Adrenal gland (tissue), 9 donors: ENCODE measurements at regions not wholly inside any gene's neighbourhood (a gene's known extent, or its start where the extent isn't known, plus 50 kb on each side); places are given as distances from the start of the nearest gene placed in this dataset.

ENCODE experiments used
- DNase-seq, 7 donors: peaks; one replicate each; pipeline ENCODE4 v3.0.0-alpha.2; 2019 to 2020
- H3K27ac ChIP-seq, 5 donors: fragments of 200-600 bp; sonication (generic) in 4 of 5; 1 replicate in 3 of 5; 2 replicates in 2 of 5; pipeline versions ENCODE4 v1.5.1 to v1.8.0; 2016 to 2020; ENCODE audit warnings: mild to moderate bottlenecking in 1 of 5
- H3K27me3 ChIP-seq: fragments of 200-600 bp; 2 replicates; pipeline ENCODE4 v1.8.0; 2021
- H3K36me3 ChIP-seq, 2 donors: fragments of 200-600 bp; replicated peaks in 1 of 2; 1 replicate in 1 of 2; 2 replicates in 1 of 2; pipeline versions ENCODE4 v1.5.1 to v1.8.0; 2018 to 2022
- H3K4me1 ChIP-seq, 2 donors: fragments of 200-600 bp; replicated peaks in 1 of 2; 1 replicate in 1 of 2; 2 replicates in 1 of 2; pipeline versions ENCODE4 v1.5.1 to v1.8.0; 2018 to 2021
- H3K4me3 ChIP-seq, 4 donors: fragments of 200-600 bp; sonication (generic) in 3 of 4; one replicate each; pipeline ENCODE4 v1.5.1; 2016 to 2018
- H3K9me3 ChIP-seq, 3 donors: fragments of 200-600 bp; sonication (generic) in 1 of 3; replicated peaks in 1 of 3; 1 replicate in 2 of 3; 2 replicates in 1 of 3; pipeline versions ENCODE4 v1.5.1 to v1.8.0; 2016 to 2021
- CTCF ChIP-seq, 6 experiments: fragments of 450-650 bp in 4 of 6; fragments of 200-600 bp in 2 of 6; sonication (generic) in 1 of 6; IDR thresholded peaks; 1 replicate in 5 of 6; 2 replicates in 1 of 6; pipeline versions ENCODE4 v1.5.1 to v1.8.0; 2016 to 2021; ENCODE audit warnings: antibody characterized with exemption in 6 of 6, mild to moderate bottlenecking in 2 of 6, moderate library complexity in 1 of 6
- POLR2A ChIP-seq, 2 donors: fragments of 450-650 bp; IDR thresholded peaks; one replicate each; pipeline ENCODE4 v1.6.1; 2017; ENCODE audit warnings: antibody characterized with exemption in 2 of 2, mild to moderate bottlenecking in 2 of 2, moderate library complexity in 1 of 2
- WGBS, 4 donors: extraction: QIAGEN DNeasy Blood & Tissue Kit in 2 of 4; methylation state at CpG; one replicate each; pipeline versions ENCODE4 v1.1.5 to v1.1.7; 2013 to 2017; 5-methylcytosine and 5-hydroxymethylcytosine counted together
- intact Hi-C, 2 donors: fragments of 100-400 bp; cut with DNase I; formaldehyde crosslinking; loops; one replicate each; pipeline versions ENCODE4 v1.14.1 to v1.15.0; 2022 to 2023
- donor health status: healthy with polysubstance abuse.
- donor health status: Bipolar disorder and iron deficiency.
- donor health status: DM: yes; HTN: yes; CAD: no.
- donor health status: DM: no; HTN: no; CAD: no.
- donor health status: DM: no; HTN: no; CAD: no.

- TF ChIP-seq POLR2A (IDR thresholded peaks at IDR 0.05) = no peak
- no peak for TF ChIP-seq CTCF (IDR thresholded peaks at IDR 0.05)
Observed at GRCh38 chr1:29854700-29855276, 618.5 kb downstream of the PTPRU start.

GRCh38 chr1:29853716-29854330 is 617.5 kb downstream of the PTPRU start:
- intact Hi-C loops = loop anchor here in 1 of 2 donors (10.0 kb wide), 1 partner anchor 609 kb away; no protein-coding TSS in a partner anchor
- Histone ChIP-seq H3K27ac (no peak overlapping the region), H3K4me3 (no peak overlapping the region), H3K4me1 (no peaks in the 10 kb centered on the region), H3K9me3 (no peaks in the 10 kb centered on the region), H3K27me3 (no peaks in the 10 kb centered on the region), H3K36me3 (no peaks in the 10 kb centered on the region)
- DNase-seq = no peak
- no peak for TF ChIP-seq CTCF (IDR thresholded peaks at IDR 0.05)
- TF ChIP-seq POLR2A (IDR thresholded peaks at IDR 0.05) = no peak
- 73 to 80% (median 78%) methylated on average over 5 to 10 of the region's 10 CpGs for WGBS, 4 donors

More at GRCh38 chr1:29854700-29855276, 618.5 kb downstream of the PTPRU start:
- Histone ChIP-seq H3K9me3 (no peaks in the 10 kb centered on the region), H3K36me3 (no peaks in the 10 kb centered on the region), H3K27ac (no peak overlapping the region), H3K27me3 (no peaks in the 10 kb centered on the region), H3K4me1 (no peaks in the 10 kb centered on the region), H3K4me3 (no peak overlapping the region)
- no peak for DNase-seq
- WGBS, 4 donors = 68 to 76% (median 70%) methylated on average over 9 of the region's 9 CpGs
- intact Hi-C loops = loop anchor here in 1 of 2 donors (10.0 kb wide), 1 partner anchor 610 kb away; no protein-coding TSS in a partner anchor

- Histone ChIP-seq H3K27me3 (peaks cover 7% of the 10 kb centered on the region), H3K4me3 (no peak overlapping the region), H3K27ac (no peak overlapping the region), H3K9me3 (no peaks in the 10 kb centered on the region), H3K4me1 (no peaks in the 10 kb centered on the region), H3K36me3 (no peaks in the 10 kb centered on the region)
- TF ChIP-seq POLR2A (IDR thresholded peaks at IDR 0.05) (no peak), CTCF (IDR thresholded peaks at IDR 0.05) (no peak)
- DNase-seq = no peak
- intact Hi-C loops = loop anchor here in 1 of 2 donors (10.0 kb wide), 1 partner anchor 607 kb away; no protein-coding TSS in a partner anchor
- WGBS, 4 donors = 82 to 89% (median 86%) methylated on average over 6 to 9 of the region's 9 CpGs
Observed at GRCh38 chr1:29852248-29852647, 615.9 kb downstream of the PTPRU start.

GRCh38 chr1:29851691-29852090 is 615.4 kb downstream of the PTPRU start:
- H3K36me3 ChIP-seq = no peaks in the 10 kb centered on the region
- peaks cover 7% of the 10 kb centered on the region for H3K27me3 ChIP-seq
- 47 to 60% (median 51%) methylated on average over 11 of the region's 11 CpGs for WGBS, 4 donors

More at GRCh38 chr1:29851691-29852090, 615.4 kb downstream of the PTPRU start:
- DNase-seq = no peak
- intact Hi-C loops = loop anchor here in 1 of 2 donors (10.0 kb wide), 1 partner anchor 607 kb away; no protein-coding TSS in a partner anchor
- Histone ChIP-seq H3K9me3 (no peaks in the 10 kb centered on the region), H3K27ac (no peak overlapping the region), H3K4me3 (no peak overlapping the region), H3K4me1 (no peaks in the 10 kb centered on the region)
- no peak for TF ChIP-seq CTCF (IDR thresholded peaks at IDR 0.05)
- no peak for TF ChIP-seq POLR2A (IDR thresholded peaks at IDR 0.05)
